ENCODE measurements at regions not wholly inside any gene's neighbourhood (a gene's known extent, or its start where the extent isn't known, plus 50 kb on each side); places are given as distances from the start of the nearest gene placed in this dataset.

GRCh38 chr5:74185599-74185998, 454.9 kb downstream of the ENC1 start (continued):
- TF ChIP-seq ZNF462 (CRISPR knock-in tag; IDR thresholded peaks at IDR 0.05): no peak
- no peak for TF ChIP-seq ZNF331 (CRISPR knock-in tag; IDR thresholded peaks at IDR 0.05; ENCODE audit: low read depth)
- TF ChIP-seq CTCF (conservative IDR thresholded peaks at IDR 0.05; ENCODE audit: low read depth in 2 of 2): no peak

- Mint-ChIP-seq H3K27ac (no peak overlapping the region), H3K4me3 (no peak overlapping the region)
- H3K4me2 ChIP-seq: no peak overlapping the region
- TF ChIP-seq ZNF331 (CRISPR knock-in tag; IDR thresholded peaks at IDR 0.05; ENCODE audit: low read depth) (no peak), ZNF462 (CRISPR knock-in tag; IDR thresholded peaks at IDR 0.05) (no peak), CTCF (conservative IDR thresholded peaks at IDR 0.05; ENCODE audit: low read depth in 2 of 2) (no peak), CREB1 (CRISPR knock-in tag; IDR thresholded peaks at IDR 0.05; ENCODE audit: low read depth) (no peak)
Measured at GRCh38 chr5:74184649-74185048, 455.9 kb downstream of the ENC1 start.

More at GRCh38 chr5:74184649-74185048, 455.9 kb downstream of the ENC1 start:
- DNase-seq (ENCODE audit: low spot score) (no peak), ATAC-seq (no peak)
- H3K27me3 Mint-ChIP-seq (ENCODE audit: insufficient read depth, low read depth, poor library complexity): peaks cover 2% of the 10 kb centered on the region
- H3K36me3 Mint-ChIP-seq (ENCODE audit: low read depth): no peaks in the 10 kb centered on the region
- no peaks in the 10 kb centered on the region for H3K27me3 ChIP-seq (ENCODE audit: insufficient read depth)
- H2AFZ ChIP-seq: no peak overlapping the region
- H3K9me3 Mint-ChIP-seq: no peaks in the 10 kb centered on the region
- H4K20me1 ChIP-seq (replicated peaks; ENCODE audit: insufficient read depth): no peaks in the 10 kb centered on the region
- no peaks in the 10 kb centered on the region for H3K36me3 ChIP-seq (ENCODE audit: insufficient read depth)
- no peak overlapping the region for H3K27ac ChIP-seq (ENCODE audit: low read depth)
- H3K4me3 ChIP-seq: no peak overlapping the region
- no peaks in the 10 kb centered on the region for H3K79me2 ChIP-seq (replicated peaks; ENCODE audit: insufficient read depth)
- H3K9me2 ChIP-seq (ENCODE audit: insufficient read depth): peaks cover 8% of the 10 kb centered on the region; the same call in 1 of the 2 replicates
- H3F3A ChIP-seq (replicated peaks; ENCODE audit: low read depth): no peaks in the 10 kb centered on the region
- no peaks in the 10 kb centered on the region for H3K4me1 ChIP-seq (ENCODE audit: insufficient read depth)
- H3K4me1 Mint-ChIP-seq: peaks cover 9% of the 10 kb centered on the region; the same call in 2 of the 3 replicates

Measured in GM23338 (cell line).